Neutrophil (primary cell): ENCODE measurements at regions not wholly inside any gene's neighbourhood (a gene's known extent, or its start where the extent isn't known, plus 50 kb on each side); places are given as distances from the start of the nearest gene placed in this dataset.

Experiments used
- H3K27ac ChIP-seq: fragments of 200-600 bp; sonication (generic); 2 replicates; pipeline ENCODE4 v1.5.1; 2016; ENCODE audit warnings: mild to moderate bottlenecking, moderate library complexity
- H3K27me3 ChIP-seq: fragments of 200-600 bp; sonication (generic); 2 replicates; pipeline ENCODE4 v1.6.0; 2016; ENCODE audit warnings: mild to moderate bottlenecking
- H3K36me3 ChIP-seq: fragments of 200-600 bp; sonication (generic); 2 replicates; pipeline ENCODE4 v1.5.1; 2017
- H3K4me1 ChIP-seq, 2 experiments: fragments of 200-600 bp in 1 of 2; sonication (generic) in 1 of 2; 1 replicate in 1 of 2; 2 replicates in 1 of 2; pipeline versions ENCODE4 v1.5.1 to v1.6.1; 2013 to 2016; ENCODE audit warnings: low read depth in 1 of 2, low read length in 1 of 2, mild to moderate bottlenecking in 1 of 2, moderate library complexity in 1 of 2; ENCODE audit not compliant: control insufficient read depth in 1 of 2, insufficient read depth in 1 of 2
- H3K4me3 ChIP-seq, 2 experiments: fragments of 200-600 bp in 1 of 2; sonication (generic) in 1 of 2; 1 replicate in 1 of 2; 2 replicates in 1 of 2; pipeline ENCODE4 v1.5.1; 2013 to 2016; ENCODE audit warnings: low read depth in 1 of 2, low read length in 1 of 2, mild to moderate bottlenecking in 1 of 2, moderate library complexity in 1 of 2
- H3K9me3 ChIP-seq: fragments of 200-600 bp; sonication (generic); 2 replicates; pipeline ENCODE4 v1.5.1; 2016
- CTCF ChIP-seq: fragments of 200-600 bp; sonication (generic); IDR thresholded peaks from 2 replicates; pipeline ENCODE4 v1.5.1; 2016; ENCODE audit warnings: antibody characterized with exemption

- Histone ChIP-seq H3K4me1 (no peaks in the 10 kb centered on the region), H3K4me3 (no peak overlapping the region), H3K27me3 (peaks cover 3% of the 10 kb centered on the region), H3K27ac (no peak overlapping the region), H3K9me3 (no peaks in the 10 kb centered on the region), H3K36me3 (no peaks in the 10 kb centered on the region)
- no peak for TF ChIP-seq CTCF
Measured at GRCh38 chr6:15945593-15946159, 183.2 kb upstream of the MYLIP start.

GRCh38 chr6:15943423-15943822 lies 185.5 kb upstream of the MYLIP start:
- peaks cover 3% of the 10 kb centered on the region for H3K27me3 ChIP-seq
- no peak for TF ChIP-seq CTCF
- no peak overlapping the region for H3K27ac ChIP-seq
- no peak overlapping the region for H3K4me3 ChIP-seq
- no peaks in the 10 kb centered on the region for H3K36me3 ChIP-seq
- no peaks in the 10 kb centered on the region for H3K9me3 ChIP-seq
- H3K4me1 ChIP-seq: no peaks in the 10 kb centered on the region

- no peak overlapping the region for H3K4me3 ChIP-seq
- H3K4me1 ChIP-seq: peaks cover 5% of the 10 kb centered on the region in 2 experiments
- peaks cover 3% of the 10 kb centered on the region for H3K27me3 ChIP-seq
- H3K36me3 ChIP-seq: no peaks in the 10 kb centered on the region
- H3K9me3 ChIP-seq: no peaks in the 10 kb centered on the region
- H3K27ac ChIP-seq: no peak overlapping the region
- TF ChIP-seq CTCF: no peak
Measured at GRCh38 chr6:15941168-15941567, 187.7 kb upstream of the MYLIP start.

GRCh38 chr6:15938107-15938506 lies 190.8 kb upstream of the MYLIP start:
- Histone ChIP-seq H3K4me3 (no peak overlapping the region), H3K27ac (no peak overlapping the region), H3K36me3 (no peaks in the 10 kb centered on the region), H3K27me3 (no peaks in the 10 kb centered on the region), H3K9me3 (no peaks in the 10 kb centered on the region), H3K4me1 (peaks cover 11% of the 10 kb centered on the region in 2 experiments)
- TF ChIP-seq CTCF: no peak

- Histone ChIP-seq H3K4me1 (peaks cover 11% of the 10 kb centered on the region in 2 experiments), H3K36me3 (no peaks in the 10 kb centered on the region), H3K4me3 (no peak overlapping the region), H3K27ac (no peak overlapping the region), H3K27me3 (no peaks in the 10 kb centered on the region), H3K9me3 (no peaks in the 10 kb centered on the region)
- no peak for TF ChIP-seq CTCF
Measured at GRCh38 chr6:15937602-15938001, 191.3 kb upstream of the MYLIP start.

- peaks cover 11% of the 10 kb centered on the region in 2 experiments for H3K4me1 ChIP-seq
- TF ChIP-seq CTCF: no peak
- H3K27me3 ChIP-seq: no peaks in the 10 kb centered on the region
- no peak overlapping the region for H3K4me3 ChIP-seq
- no peaks in the 10 kb centered on the region for H3K36me3 ChIP-seq
- peaks cover 4% of the 10 kb centered on the region for H3K9me3 ChIP-seq
- H3K27ac ChIP-seq: no peak overlapping the region
Measured at GRCh38 chr6:15936503-15936902, 192.4 kb upstream of the MYLIP start.
